GM12878 (cell line): ENCODE measurements at regions not wholly inside any gene's neighbourhood (a gene's known extent, or its start where the extent isn't known, plus 50 kb on each side); places are given as distances from the start of the nearest gene placed in this dataset.

ENCODE experiments used
- ATAC-seq: fragments of 200-7000 bp; cut with Tn5 transposase; 3 replicates; pipeline ENCODE4 v1.9.1; 2020; ENCODE audit warnings: mild to moderate bottlenecking, moderate library complexity
- BruUV-seq: library from RNA; stranded (reverse); fragments of 400-500 nt; replicated peaks from 2 replicates; lab custom pipeline; 2021; lab: Mats Ljungman, UMichigan
- CTCF ChIA-PET: fragments of 300-600 bp; sonication (Branson Sonifier 250); formaldehyde crosslinking; extraction: SDS; loops from one replicate; lab custom pipeline; 2021; ENCODE audit warnings: inconsistent platforms; lab: Yijun Ruan, JAX
- POLR2A ChIA-PET: fragments of 350-600 bp; formaldehyde crosslinking; extraction: SDS; loops from one replicate; lab custom pipeline; 2021; ENCODE audit warnings: inconsistent platforms; lab: Charles Lee
- RAD21 ChIA-PET: fragments of 300-600 bp; sonication (Branson Sonifier 250); formaldehyde crosslinking; loops from one replicate; lab custom pipeline; 2023; ENCODE audit warnings: antibody characterized with exemption; ENCODE audit not compliant: unreplicated experiment; lab: Charles Lee
- SMC1A ChIA-PET: fragments of 300-600 bp; sonication (Branson Sonifier 250); formaldehyde crosslinking; loops from one replicate; lab custom pipeline; 2023; ENCODE audit not compliant: unreplicated experiment, uncharacterized antibody; lab: Charles Lee
- DNase-seq: peaks from one replicate; pipeline ENCODE4 v3.0.0-alpha.2; 2011; ENCODE audit warnings: low read depth, low spot score
- FAIRE-seq: peaks from 3 replicates; lab custom pipeline; 2011; peaks lifted over from hg19 to GRCh38; lab: Jason Lieb, UNC
- H2AFZ ChIP-seq: 2 replicates; pipeline ENCODE4 v1.6.0; 2011; ENCODE audit warnings: low read depth, low read length, control low read depth; ENCODE audit not compliant: control insufficient read depth
- H3K27ac ChIP-seq: 2 replicates; pipeline ENCODE4 v1.5.1; 2011; ENCODE audit warnings: control low read depth; ENCODE audit not compliant: control insufficient read depth, insufficient read depth
- H3K27me3 ChIP-seq, 2 experiments: replicated peaks in 1 of 2; 2 replicates each; pipeline versions ENCODE4 v1.6.0 to v1.6.1; 2011; ENCODE audit warnings: low read length in 1 of 2; ENCODE audit not compliant: control insufficient read depth in 2 of 2, insufficient read depth in 2 of 2
- H3K36me3 ChIP-seq, 2 experiments: 2 replicates each; pipeline ENCODE4 v1.5.1; 2011; ENCODE audit warnings: low read length in 1 of 2; ENCODE audit not compliant: control insufficient read depth in 2 of 2, insufficient read depth in 2 of 2
- H3K4me1 ChIP-seq: 2 replicates; pipeline ENCODE4 v1.6.1; 2011; ENCODE audit warnings: mild to moderate bottlenecking, low read length, moderate library complexity, mixed read lengths; ENCODE audit not compliant: control insufficient read depth, insufficient read depth
- H3K4me2 ChIP-seq: 2 replicates; pipeline ENCODE4 v1.6.0; 2011; ENCODE audit warnings: control low read depth; ENCODE audit not compliant: control insufficient read depth, insufficient read depth
- H3K4me3 ChIP-seq: fragments of 200-600 bp; sonication (generic); 2 replicates; pipeline ENCODE4 v1.5.1; 2016
- H3K79me2 ChIP-seq: 2 replicates; pipeline ENCODE4 v1.6.0; 2011; ENCODE audit warnings: low read length; ENCODE audit not compliant: control insufficient read depth, insufficient read depth
- H3K9ac ChIP-seq: 2 replicates; pipeline ENCODE4 v1.8.0; 2011; ENCODE audit warnings: low read length, control low read depth, mixed read lengths; ENCODE audit not compliant: control insufficient read depth, insufficient read depth
- H3K9me3 ChIP-seq: replicated peaks from 3 replicates; pipeline ENCODE4 v1.5.1; 2011; ENCODE audit warnings: mild to moderate bottlenecking, low read length; ENCODE audit not compliant: control insufficient read depth, insufficient read depth
- H4K20me1 ChIP-seq: 2 replicates; pipeline ENCODE4 v1.6.0; 2011; ENCODE audit not compliant: control insufficient read depth, insufficient read depth
- BRCA1 ChIP-seq: IDR thresholded peaks from 2 replicates; pipeline ENCODE4 v1.6.1; 2011; ENCODE audit warnings: low read depth, low read length, improper control_type of control experiment
- E2F4 ChIP-seq: IDR thresholded peaks from 2 replicates; pipeline ENCODE4 v1.6.1; 2012; ENCODE audit warnings: low read depth, low read length, improper control_type of control experiment
- EZH2 ChIP-seq: IDR thresholded peaks from 2 replicates; pipeline ENCODE4 v1.6.1; 2012; ENCODE audit warnings: low read depth, mild to moderate bottlenecking, control low read depth, inconsistent platforms, low read length, borderline replicate concordance; ENCODE audit not compliant: control insufficient read depth
- GABPA ChIP-seq: IDR thresholded peaks from 2 replicates; pipeline ENCODE4 v1.6.1; 2014; ENCODE audit warnings: antibody characterized with exemption, low read depth, mild to moderate bottlenecking, inconsistent platforms
- HDAC6 ChIP-seq: fragments of 200-600 bp; sonication (generic); IDR thresholded peaks from one replicate; pipeline ENCODE4 v1.8.0; 2017; ENCODE audit warnings: antibody characterized with exemption; ENCODE audit not compliant: unreplicated experiment
- KLF5 ChIP-seq: fragments of 450-650 bp; IDR thresholded peaks from 2 replicates; pipeline ENCODE4 v1.6.1; 2014; ENCODE audit warnings: mild to moderate bottlenecking; ENCODE audit not compliant: partially characterized antibody
- LARP7 ChIP-seq: fragments of 450-650 bp; IDR thresholded peaks from 2 replicates; pipeline ENCODE4 v1.6.1; 2017; ENCODE audit warnings: mild to moderate bottlenecking
- NR2C1 ChIP-seq: fragments of 450-650 bp; IDR thresholded peaks from 2 replicates; pipeline ENCODE4 v1.6.1; 2017; ENCODE audit warnings: antibody characterized with exemption, mild to moderate bottlenecking, moderate library complexity
- PAX8 ChIP-seq: fragments of 450-650 bp; IDR thresholded peaks from 2 replicates; pipeline ENCODE4 v1.6.1; 2017; ENCODE audit warnings: mild to moderate bottlenecking, moderate library complexity
- PML ChIP-seq: IDR thresholded peaks from 2 replicates; pipeline ENCODE4 v1.6.1; 2012; ENCODE audit warnings: low read length, inconsistent platforms
- RAD21 ChIP-seq: IDR thresholded peaks from 2 replicates; pipeline ENCODE4 v1.6.1; 2011; ENCODE audit warnings: mild to moderate bottlenecking, low read depth, low read length, moderate library complexity; ENCODE audit not compliant: insufficient read depth
- RFX5 ChIP-seq: IDR thresholded peaks from 2 replicates; pipeline ENCODE4 v1.6.1; 2011; ENCODE audit warnings: low read depth, low read length, improper control_type of control experiment
- SREBF1 ChIP-seq: IDR thresholded peaks from 2 replicates; pipeline ENCODE4 v1.6.1; 2012; ENCODE audit warnings: mild to moderate bottlenecking, low read length
- STAT1 ChIP-seq: fragments of 450-650 bp; conservative IDR thresholded peaks from 2 replicates; pipeline ENCODE4 v1.6.1; 2014; ENCODE audit warnings: antibody characterized with exemption, mild to moderate bottlenecking
- SUZ12 ChIP-seq: fragments of 200-600 bp; sonication (generic); IDR thresholded peaks from one replicate; pipeline ENCODE4 v1.6.1; 2018; ENCODE audit warnings: antibody characterized with exemption, mild to moderate bottlenecking; ENCODE audit not compliant: unreplicated experiment
- TARDBP ChIP-seq: IDR thresholded peaks from 2 replicates; pipeline ENCODE4 v1.6.1; 2016; ENCODE audit warnings: borderline replicate concordance
- YBX1 ChIP-seq: fragments of 450-650 bp; IDR thresholded peaks from 2 replicates; pipeline ENCODE4 v1.6.1; 2016; ENCODE audit warnings: antibody characterized with exemption
- WGBS: methylation state at CpG from one replicate; pipeline ENCODE4 v1.1.6; 2016; ENCODE audit warnings: low lambda C conversion rate; ENCODE audit not compliant: insufficient replicate concordance, insufficient coverage; ENCODE audit errors: missing lambda C conversion rate; 5-methylcytosine and 5-hydroxymethylcytosine counted together
- in situ Hi-C: fragments of 300-500 bp; cut with MboI; formaldehyde crosslinking; loops from 9 replicates; pipeline ENCODE4 v1.14.3; 2018; ENCODE audit warnings: mixed read lengths
- intact Hi-C: fragments of 100-400 bp; cut with micrococcal nuclease; formaldehyde crosslinking; loops from one replicate; pipeline ENCODE4 v1.14.2; 2022; ENCODE audit not compliant: unreplicated experiment

GRCh38 chr10:105757302-105757701, 1116.2 kb downstream of the SORCS3 start:
- H2AFZ ChIP-seq, result no peak overlapping the region
- H3K79me2 ChIP-seq, result no peaks in the 10 kb centered on the region
- DNase-seq, result no peak
- 5% methylated on average over 4 of the region's 4 CpGs for WGBS
- FAIRE-seq, result no peak
- H3K4me2 ChIP-seq, result no peak overlapping the region
- no peaks in the 10 kb centered on the region for H3K4me1 ChIP-seq
- no peak overlapping the region for H3K9ac ChIP-seq
- no peak overlapping the region for H3K4me3 ChIP-seq
- in situ Hi-C loops (no loop called here), intact Hi-C loops (no loop called here)
- H3K27me3 ChIP-seq, result no peaks in the 10 kb centered on the region
- RAD21 ChIA-PET, result no interaction called here
- H3K36me3 ChIP-seq, result no peaks in the 10 kb centered on the region
- no TSS peak for BruUV-seq
- no peak for ATAC-seq
- no peaks in the 10 kb centered on the region for H4K20me1 ChIP-seq
- H3K9me3 ChIP-seq, result no peaks in the 10 kb centered on the region
- TF ChIP-seq GABPA (no peak), RFX5 (no peak), PAX8 (no peak), KLF5 (no peak), BRCA1 (no peak), YBX1 (no peak), TARDBP (no peak), SREBF1 (no peak), PML (no peak), E2F4 (no peak), HDAC6 (no peak), SUZ12 (no peak), RAD21 (no peak), NR2C1 (no peak), EZH2 (no peak), STAT1 (no peak), LARP7 (no peak)
- TF ChIP-seq, all 136 proteins: peak for 0
- ChIA-PET SMC1A (no interaction called here), CTCF (no interaction called here), POLR2A (no interaction called here)
- H3K27ac ChIP-seq, result no peak overlapping the region
